OCI-LY3 (cell line): ENCODE measurements at regions not wholly inside any gene's neighbourhood (a gene's known extent, or its start where the extent isn't known, plus 50 kb on each side); places are given as distances from the start of the nearest gene placed in this dataset.

ENCODE experiments used
- H2AFZ ChIP-seq: fragments of 200-600, 300-600 bp; shearing (Covaris generic); 2 replicates; pipeline ENCODE4 v1.6.0; 2014; ENCODE audit warnings: antibody characterized with exemption, low read depth, low read length
- H3K27ac ChIP-seq: fragments of 200-600, 300-600 bp; sonication (generic); 2 replicates; pipeline ENCODE4 v1.5.1; 2014; ENCODE audit warnings: mild to moderate bottlenecking, low read length, moderate library complexity, mixed read lengths
- H3K27me3 ChIP-seq: fragments of 200-600, 300-600 bp; sonication (generic); 2 replicates; pipeline ENCODE4 v1.6.1; 2014; ENCODE audit warnings: low read depth, low read length, mixed read lengths
- H3K36me3 ChIP-seq: fragments of 200-600, 300-600 bp; sonication (generic); replicated peaks from 2 replicates; pipeline ENCODE3; 2014; ENCODE audit warnings: low read depth, low read length, mixed read lengths
- H3K4me1 ChIP-seq: fragments of 300-600, 200-600 bp; sonication (generic); 2 replicates; pipeline ENCODE4 v1.6.1; 2014; ENCODE audit warnings: low read length, mixed read lengths
- H3K4me2 ChIP-seq: fragments of 200-600, 300-600 bp; sonication (generic); 2 replicates; pipeline ENCODE4 v1.6.1; 2014; ENCODE audit warnings: low read length, mixed read lengths
- H3K4me3 ChIP-seq: fragments of 300-600, 200-600 bp; sonication (generic); 2 replicates; pipeline ENCODE4 v1.5.1; 2014; ENCODE audit warnings: antibody characterized with exemption, mild to moderate bottlenecking, low read length, moderate library complexity
- H3K79me2 ChIP-seq: fragments of 300-600, 200-600 bp; shearing (Covaris generic); 2 replicates; pipeline ENCODE4 v1.6.1; 2014; ENCODE audit warnings: mild to moderate bottlenecking, low read length, mixed read lengths
- H3K9ac ChIP-seq: fragments of 300-600, 200-600 bp; shearing (Covaris generic); 2 replicates; pipeline ENCODE4 v1.6.0; 2014; ENCODE audit warnings: mild to moderate bottlenecking, low read length, moderate library complexity
- H3K9me3 ChIP-seq: fragments of 200-600, 300-600 bp; shearing (Covaris generic); 2 replicates; pipeline ENCODE4 v1.6.1; 2014; ENCODE audit warnings: low read length, mixed read lengths; ENCODE audit not compliant: insufficient read depth
- H4K20me1 ChIP-seq: fragments of 200-600, 300-600 bp; sonication (generic); 2 replicates; pipeline ENCODE4 v1.6.1; 2016; ENCODE audit warnings: low read length, mixed read lengths; ENCODE audit not compliant: insufficient read depth
- CTCF ChIP-seq: fragments of 200-600, 300-600 bp; sonication (generic); IDR thresholded peaks from 2 replicates; pipeline ENCODE4 v1.5.1; 2014; ENCODE audit warnings: antibody characterized with exemption, low read length, low read depth
- EZH2phosphoT487 ChIP-seq: fragments of 200-600 bp; shearing (Covaris generic); IDR thresholded peaks from 2 replicates; pipeline ENCODE4 v1.6.1; 2018; ENCODE audit warnings: antibody characterized with exemption, mixed run types, low read depth

- no peaks in the 10 kb centered on the region for H4K20me1 ChIP-seq
- H2AFZ ChIP-seq = no peak overlapping the region
- no peaks in the 10 kb centered on the region for H3K79me2 ChIP-seq
- no peaks in the 10 kb centered on the region for H3K36me3 ChIP-seq
- no peak overlapping the region for H3K9ac ChIP-seq
- no peaks in the 10 kb centered on the region; the same call in 1 of the 2 replicates for H3K4me1 ChIP-seq
- TF ChIP-seq CTCF (no peak), EZH2phosphoT487 (no peak)
- no peak overlapping the region for H3K4me2 ChIP-seq
- H3K27ac ChIP-seq = no peak overlapping the region
- H3K4me3 ChIP-seq = no peak overlapping the region
- H3K9me3 ChIP-seq = no peaks in the 10 kb centered on the region
- H3K27me3 ChIP-seq = no peaks in the 10 kb centered on the region; the same call in 1 of the 2 replicates
These were observed 128.4 kb downstream of the FHDC1 start for GRCh38 chr4:153064571-153064970.

GRCh38 chr4:153065276-153065675 is 129.2 kb downstream of the FHDC1 start:
- Histone ChIP-seq H4K20me1 (no peaks in the 10 kb centered on the region), H2AFZ (no peak overlapping the region)

GRCh38 chr4:153067376-153067775 is 131.3 kb downstream of the FHDC1 start:
- Histone ChIP-seq H3K27me3 (no peaks in the 10 kb centered on the region), H3K4me3 (no peak overlapping the region), H3K27ac (no peak overlapping the region), H3K4me2 (no peak overlapping the region), H3K36me3 (no peaks in the 10 kb centered on the region), H3K79me2 (no peaks in the 10 kb centered on the region), H4K20me1 (no peaks in the 10 kb centered on the region), H3K9ac (no peak overlapping the region), H2AFZ (no peak overlapping the region), H3K4me1 (no peaks in the 10 kb centered on the region; the same call in 1 of the 2 replicates), H3K9me3 (no peaks in the 10 kb centered on the region)
- no peak for TF ChIP-seq EZH2phosphoT487
- no peak for TF ChIP-seq CTCF

More at GRCh38 chr4:153065276-153065675, 129.2 kb downstream of the FHDC1 start:
- Histone ChIP-seq H3K36me3 (no peaks in the 10 kb centered on the region), H3K4me2 (no peak overlapping the region), H3K9ac (no peak overlapping the region), H3K4me3 (no peak overlapping the region), H3K4me1 (no peaks in the 10 kb centered on the region; the same call in 1 of the 2 replicates), H3K27me3 (no peaks in the 10 kb centered on the region), H3K79me2 (no peaks in the 10 kb centered on the region), H3K27ac (no peak overlapping the region), H3K9me3 (no peaks in the 10 kb centered on the region)
- no peak for TF ChIP-seq CTCF
- no peak for TF ChIP-seq EZH2phosphoT487

GRCh38 chr4:153068751-153069150 is 132.6 kb downstream of the FHDC1 start:
- Histone ChIP-seq H3K79me2 (no peaks in the 10 kb centered on the region), H3K9me3 (no peaks in the 10 kb centered on the region), H3K9ac (no peak overlapping the region), H3K4me3 (no peak overlapping the region), H3K27me3 (no peaks in the 10 kb centered on the region), H3K4me2 (no peak overlapping the region), H3K27ac (no peak overlapping the region), H4K20me1 (no peaks in the 10 kb centered on the region), H2AFZ (no peak overlapping the region), H3K4me1 (no peaks in the 10 kb centered on the region), H3K36me3 (no peaks in the 10 kb centered on the region)
- TF ChIP-seq EZH2phosphoT487 (no peak), CTCF (no peak)
